ENCODE measurements at regions not wholly inside any gene's neighbourhood (a gene's known extent, or its start where the extent isn't known, plus 50 kb on each side); places are given as distances from the start of the nearest gene placed in this dataset.
"Not testable (repeated sequence)": the region's sequence is repeated elsewhere in the genome, so short reads cannot be mapped to it uniquely, and the experiment has no call there.

DNA sequence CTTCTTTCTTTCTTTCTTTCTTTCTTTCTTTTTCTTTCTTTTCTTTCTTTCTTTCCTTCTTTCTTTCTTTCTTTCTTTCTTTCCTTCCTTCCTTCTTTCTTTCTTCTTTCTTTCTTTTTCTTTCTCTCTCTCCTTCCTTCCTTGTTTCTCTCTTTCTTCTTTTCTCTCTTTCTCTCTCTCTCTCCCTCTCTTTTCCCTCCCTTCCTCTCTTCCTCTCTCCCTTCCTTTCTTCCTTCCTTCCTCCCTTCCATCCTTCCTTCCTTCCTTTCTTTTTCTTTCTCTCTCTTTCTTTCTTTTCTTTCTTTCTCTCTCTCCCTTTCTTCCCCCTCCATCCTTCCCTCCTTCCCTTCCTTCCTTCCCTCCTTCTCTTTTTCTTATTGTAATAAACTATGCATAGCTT is 105.5 kb downstream of the ZBTB18 start:
- in situ Hi-C loops (cut with HindIII; ENCODE audit: low sequenced_read_pairs) = not testable (repeated sequence)

DNA sequence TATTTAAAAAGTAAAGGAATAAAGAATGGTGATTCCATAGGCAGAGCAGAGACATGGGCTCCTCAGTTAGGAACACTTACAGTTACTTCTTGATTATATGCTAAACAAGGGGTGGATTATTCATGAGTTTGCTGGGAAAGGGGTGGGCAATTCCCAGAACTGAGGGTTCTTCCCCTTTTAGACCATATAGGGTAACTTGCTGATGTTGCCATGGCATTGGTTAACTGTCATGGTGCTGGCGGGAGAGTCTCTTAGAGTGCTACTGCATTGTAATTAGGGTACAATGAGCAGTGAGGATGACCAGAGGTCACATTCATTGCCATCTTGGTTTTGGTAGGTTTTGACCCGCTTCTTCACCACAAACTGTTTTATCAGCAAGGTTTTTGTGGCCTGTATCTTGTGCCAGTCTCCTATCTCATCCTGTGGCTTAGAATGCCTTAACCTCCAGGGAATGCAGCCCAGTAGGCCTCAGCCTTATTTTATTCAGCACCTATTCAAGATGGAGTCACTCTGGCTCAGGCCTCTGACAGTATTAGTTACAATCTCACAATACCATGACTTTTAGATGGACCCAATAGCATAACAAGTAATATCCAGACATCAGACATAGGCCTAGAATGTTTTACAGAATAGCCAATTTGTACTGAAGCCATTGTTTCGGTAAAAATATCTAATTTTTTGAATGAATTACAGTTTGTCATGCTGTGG is 106.8 kb downstream of the ZBTB18 start:
- in situ Hi-C loops (cut with HindIII; ENCODE audit: low sequenced_read_pairs) = no loop called here

DNA sequence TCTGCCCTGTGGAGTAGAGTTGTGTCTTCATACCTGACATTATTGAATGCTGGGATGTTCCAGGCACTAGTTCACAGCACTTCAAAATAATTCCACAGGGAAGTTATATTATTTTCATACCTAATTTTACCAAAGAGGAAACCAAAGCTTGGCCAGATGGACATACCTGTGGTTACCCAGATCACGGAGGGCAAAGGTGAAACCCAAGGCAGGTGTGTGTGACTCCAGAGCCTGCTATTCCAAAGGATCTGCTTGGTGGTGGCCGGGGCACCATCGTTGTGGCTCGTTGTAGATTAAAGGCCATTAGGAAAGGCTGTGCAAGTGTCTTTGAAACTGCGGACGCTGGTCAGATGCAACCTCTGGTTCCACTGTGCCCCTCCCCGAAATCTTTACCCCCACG is 108.6 kb downstream of the ZBTB18 start:
- in situ Hi-C loops (cut with HindIII; ENCODE audit: low sequenced_read_pairs) = no loop called here

DNA sequence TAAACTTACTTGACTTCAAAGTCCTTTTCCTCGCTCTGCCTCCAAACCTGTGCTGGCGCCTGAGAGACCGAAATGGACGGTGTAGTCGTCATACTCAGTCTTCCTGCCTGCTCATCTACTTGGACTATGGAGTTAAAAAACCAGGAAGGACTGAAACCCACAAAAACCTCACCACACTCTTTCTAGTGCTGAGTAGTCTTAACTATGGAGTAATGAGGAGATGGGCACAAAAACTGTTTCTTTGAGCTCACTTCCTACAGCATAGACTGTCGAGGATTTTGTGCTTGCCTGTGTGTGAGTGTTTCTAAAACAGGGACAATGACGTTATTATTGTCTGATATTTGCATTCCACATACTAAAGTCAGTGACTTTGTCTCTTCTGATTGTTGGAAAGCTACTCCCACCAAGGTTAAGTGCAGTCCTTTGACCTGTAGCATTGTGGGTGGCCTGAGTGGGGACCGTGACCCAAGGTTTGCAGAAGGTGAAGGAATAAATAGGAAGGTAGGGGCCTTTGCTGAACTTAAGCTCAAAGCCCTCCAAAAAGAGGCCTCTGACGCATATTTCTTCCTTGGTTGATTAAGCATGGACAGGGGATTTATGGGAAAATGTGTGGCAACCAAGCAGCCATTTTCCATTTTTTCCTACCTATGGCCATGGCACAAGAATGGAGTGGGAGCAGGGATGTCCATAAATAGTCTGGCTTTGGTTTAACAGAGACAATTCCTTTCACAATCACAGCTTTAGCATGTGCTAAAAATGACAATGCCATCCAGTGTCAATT is 109.6 kb downstream of the ZBTB18 start:
- in situ Hi-C loops (cut with HindIII; ENCODE audit: low sequenced_read_pairs) = no loop called here

DNA sequence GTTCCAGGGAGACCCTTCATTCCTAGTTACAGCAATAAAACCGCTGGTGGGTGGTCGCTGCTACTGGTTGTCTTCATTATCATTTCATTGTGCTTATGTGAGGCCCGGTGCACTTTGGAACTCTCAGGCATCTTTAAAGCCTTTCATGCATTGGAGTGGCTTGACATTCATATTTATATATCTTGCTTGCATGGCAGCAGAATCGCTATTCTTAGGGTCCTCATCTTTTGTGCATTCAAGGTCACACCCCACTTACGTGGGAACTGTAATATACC is 110.1 kb downstream of the ZBTB18 start:
- in situ Hi-C loops (cut with HindIII; ENCODE audit: low sequenced_read_pairs) = no loop called here

DNA sequence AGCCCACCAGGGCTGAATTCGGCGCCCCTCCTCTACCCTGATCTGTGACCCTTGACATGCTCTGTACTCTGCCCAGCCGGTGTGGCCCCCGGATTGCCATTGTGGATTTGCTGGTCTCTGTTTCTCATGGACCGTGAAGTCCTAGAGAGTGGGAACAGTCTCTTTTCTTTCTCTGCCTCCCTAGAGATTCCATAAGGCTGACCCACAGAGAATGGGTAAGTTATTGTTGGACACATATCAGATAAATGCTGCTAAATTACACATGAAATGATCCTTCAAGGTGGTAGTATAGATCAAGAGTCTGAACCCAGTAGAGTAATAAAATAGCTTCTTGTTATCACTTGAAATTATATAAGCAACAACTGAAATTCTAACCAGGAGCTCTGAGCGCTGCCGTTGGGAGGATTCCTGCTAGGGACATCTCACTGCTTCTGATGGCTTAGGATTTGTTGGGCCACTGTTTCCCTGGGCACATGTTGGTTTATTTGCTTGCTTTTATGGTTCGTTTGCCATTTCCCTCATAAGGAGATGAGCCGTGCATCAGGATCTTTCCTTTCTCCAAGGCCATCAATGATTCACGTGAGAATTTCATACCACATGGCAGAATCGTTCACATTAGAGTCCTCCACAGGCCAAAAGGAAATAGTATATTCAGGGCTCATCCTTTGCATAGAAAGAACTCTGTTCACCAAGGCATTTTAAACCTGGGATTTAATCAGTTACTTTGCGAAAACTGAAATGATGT is 111.9 kb downstream of the ZBTB18 start:
- in situ Hi-C loops (cut with HindIII; ENCODE audit: low sequenced_read_pairs) = no loop called here

DNA sequence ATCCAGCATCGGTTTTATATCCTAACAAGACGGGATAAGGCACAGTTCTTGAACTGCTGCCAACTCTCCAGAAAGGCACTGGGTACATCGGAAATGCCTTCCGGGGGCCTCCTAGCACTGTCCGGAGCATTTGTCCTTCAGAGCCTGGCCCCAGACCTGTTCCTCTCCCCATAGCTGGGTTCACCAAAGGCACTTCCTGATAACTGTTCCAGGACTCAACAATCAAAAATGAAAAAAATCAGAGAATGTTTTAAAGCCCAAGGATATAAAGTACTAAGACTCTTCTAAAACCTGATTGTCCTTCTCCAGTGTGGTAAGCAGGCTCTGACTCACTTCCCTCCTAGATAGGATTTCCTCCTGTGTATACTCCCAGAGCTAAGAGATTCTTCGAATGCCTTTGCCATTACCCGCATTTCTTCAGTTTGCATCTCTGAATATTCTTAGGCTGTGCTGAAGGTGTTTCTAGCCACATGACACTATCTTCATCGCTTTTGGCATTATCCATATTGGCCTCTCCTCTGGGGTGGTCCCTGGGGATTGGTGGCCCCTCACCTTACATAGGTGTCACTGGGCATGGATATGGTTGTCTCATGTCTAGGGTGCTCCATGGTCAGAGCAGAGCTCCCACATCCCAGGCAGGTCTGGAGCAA is 112.9 kb downstream of the ZBTB18 start:
- in situ Hi-C loops (cut with HindIII; ENCODE audit: low sequenced_read_pairs) = no loop called here

DNA sequence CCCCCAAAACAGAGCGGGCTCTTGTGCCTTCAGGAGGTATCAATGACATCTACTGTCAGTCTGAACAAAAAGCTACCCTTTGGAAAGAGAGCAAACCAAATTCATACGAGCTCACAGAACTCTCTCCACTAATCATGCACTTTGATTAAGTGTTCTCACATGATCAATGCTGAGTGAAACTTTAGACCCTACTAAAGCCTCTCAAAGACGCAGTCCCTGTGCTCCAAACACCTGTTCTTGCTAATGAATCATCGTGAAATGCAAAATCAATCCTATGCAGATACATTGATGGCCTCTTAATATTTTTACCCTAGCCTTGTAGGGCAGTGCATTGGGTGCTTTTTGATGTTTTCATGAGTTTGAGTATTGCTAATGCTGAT is 113.4 kb downstream of the ZBTB18 start:
- in situ Hi-C loops (cut with HindIII; ENCODE audit: low sequenced_read_pairs) = no loop called here

DNA sequence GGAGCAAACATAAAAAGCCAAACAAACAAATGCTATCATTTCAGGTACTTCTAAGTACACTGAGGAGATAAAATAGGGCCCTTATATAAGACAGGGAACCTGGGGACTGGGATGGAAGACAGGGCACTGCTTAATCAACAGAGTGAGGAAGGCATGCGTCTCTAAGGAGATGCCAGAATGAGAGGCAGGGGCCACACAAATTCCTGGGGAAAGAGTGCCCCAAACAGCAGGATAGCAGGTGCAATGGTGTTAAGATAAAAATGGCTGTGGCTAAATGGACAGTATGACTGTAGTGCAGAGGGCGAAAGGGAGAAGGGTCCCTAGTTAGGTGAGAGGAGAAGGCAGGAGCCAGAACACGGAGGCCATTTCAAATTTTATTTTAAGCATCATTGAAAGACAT is 113.9 kb downstream of the ZBTB18 start:
- in situ Hi-C loops (cut with HindIII; ENCODE audit: low sequenced_read_pairs) = no loop called here

DNA sequence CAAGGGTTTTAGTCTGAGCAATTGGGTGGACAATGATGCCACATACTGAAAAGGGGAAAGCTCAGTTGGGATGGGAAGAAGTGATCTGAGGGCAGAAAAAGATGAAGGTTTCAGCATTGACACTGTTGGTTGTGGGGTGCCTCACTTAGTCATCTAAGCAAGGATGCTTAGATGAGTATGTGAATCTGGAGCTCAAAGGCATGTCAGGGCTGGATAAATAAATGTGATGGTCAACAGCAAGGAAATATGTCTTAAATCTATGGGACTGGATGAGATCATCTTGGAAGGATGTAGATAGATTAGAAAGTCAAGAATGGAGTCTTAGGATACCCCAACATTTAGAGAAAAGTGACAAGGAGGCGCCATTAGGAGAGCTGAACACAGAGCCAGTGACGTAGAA is 114.6 kb downstream of the ZBTB18 start:
- in situ Hi-C loops (cut with HindIII; ENCODE audit: low sequenced_read_pairs) = no loop called here

DNA sequence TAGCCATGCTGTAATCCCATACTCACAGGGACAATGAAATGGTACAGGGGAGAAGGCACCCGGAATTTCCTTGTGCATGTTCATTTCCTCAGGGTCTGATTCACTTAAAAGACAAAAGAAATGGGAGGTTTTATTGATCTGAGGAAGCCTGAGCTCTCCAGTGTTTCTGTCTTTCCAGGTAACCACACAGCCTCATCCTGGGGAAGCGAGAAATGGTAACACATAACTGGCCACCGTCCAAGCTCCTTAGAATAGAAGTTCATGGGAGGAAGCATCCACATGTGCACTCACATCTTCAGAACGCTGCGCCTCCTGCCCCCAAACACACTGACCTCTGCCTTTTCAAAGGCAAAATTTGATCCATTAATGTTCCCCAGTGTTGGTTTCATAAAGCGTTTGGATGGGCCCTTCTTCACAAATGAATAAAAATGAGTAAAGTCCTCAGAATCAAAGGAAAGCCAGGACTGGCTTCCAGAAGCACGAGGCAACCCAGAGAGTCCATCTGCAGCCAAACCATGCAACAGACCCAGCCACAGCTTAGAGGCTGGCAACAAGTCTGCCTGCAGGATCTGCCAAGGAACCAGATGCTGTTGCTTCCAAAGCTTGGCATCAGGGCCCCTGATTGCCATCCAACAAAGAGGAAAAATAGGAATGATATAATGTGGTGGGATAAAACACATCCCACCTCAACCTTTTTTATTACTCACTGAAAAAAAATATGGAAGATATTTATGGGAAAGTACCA is 120.3 kb downstream of the ZBTB18 start:
- in situ Hi-C loops (cut with HindIII; ENCODE audit: low sequenced_read_pairs) = no loop called here

DNA sequence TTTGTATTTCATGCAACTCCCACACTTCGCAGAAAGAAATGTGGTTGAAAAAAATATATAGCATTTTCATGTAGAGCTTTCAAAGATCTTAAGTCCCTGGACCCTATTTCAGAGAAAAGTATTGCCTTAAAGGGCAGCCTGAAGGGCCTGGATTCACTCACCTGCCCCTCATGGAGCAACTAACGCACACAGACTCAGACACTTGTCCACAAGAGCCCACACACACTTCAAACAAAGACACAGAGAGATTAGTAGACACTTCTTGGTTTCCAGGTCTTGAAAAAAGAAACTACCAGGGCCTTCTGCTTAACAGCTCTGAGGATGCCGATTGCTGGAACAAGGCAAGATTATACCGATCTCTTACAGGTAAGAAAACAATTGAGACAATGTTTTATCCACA is 122.2 kb downstream of the ZBTB18 start:
- in situ Hi-C loops (cut with HindIII; ENCODE audit: low sequenced_read_pairs) = no loop called here

DNA sequence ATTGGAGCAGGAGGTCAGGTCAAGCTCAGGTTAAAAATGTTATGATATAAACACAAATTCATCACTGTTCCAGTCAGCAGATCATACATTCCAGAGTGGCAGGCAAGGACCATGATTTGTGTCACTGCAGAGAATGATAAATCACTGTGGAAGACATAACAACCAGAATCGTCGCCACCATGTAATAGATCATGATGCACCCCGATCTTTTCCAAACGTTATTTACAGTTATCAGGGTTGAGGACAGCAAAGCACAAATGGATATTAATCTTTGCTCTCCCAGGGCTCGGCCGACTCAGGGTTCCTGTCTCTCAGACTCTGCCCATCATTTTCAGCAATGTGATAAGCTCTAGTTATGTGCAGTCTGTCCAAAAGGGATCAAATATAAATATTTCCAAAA is 122.7 kb downstream of the ZBTB18 start:
- in situ Hi-C loops (cut with HindIII; ENCODE audit: low sequenced_read_pairs) = no loop called here

DNA sequence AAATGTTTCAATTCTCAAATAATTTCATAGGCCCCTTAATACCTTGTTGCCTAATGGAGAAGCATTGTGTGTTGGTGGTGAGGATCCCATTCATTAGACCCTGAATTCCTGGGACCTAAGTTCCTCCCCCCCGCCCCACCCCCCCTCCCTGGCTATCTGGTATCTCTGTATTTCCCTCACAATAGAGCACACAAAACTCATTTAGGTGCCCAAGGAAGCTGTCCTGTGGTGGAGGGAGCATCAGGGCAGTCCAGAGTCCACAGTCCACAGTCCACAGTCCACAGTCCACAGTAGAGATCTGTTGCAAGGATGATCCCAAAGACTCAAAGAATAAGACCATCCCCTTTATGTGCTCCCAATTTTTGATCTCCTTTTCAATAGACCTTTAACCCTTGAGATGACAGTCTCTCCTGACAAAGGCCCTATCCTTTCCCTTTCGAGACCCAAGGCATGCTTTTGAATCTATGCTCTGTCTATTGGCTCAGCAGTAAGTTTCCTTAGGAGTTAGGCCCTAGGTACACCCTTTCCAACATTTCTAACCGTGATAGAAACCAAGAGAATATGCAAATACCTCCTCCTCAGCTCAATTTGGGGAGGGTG is 123.9 kb downstream of the ZBTB18 start:
- in situ Hi-C loops (cut with HindIII; ENCODE audit: low sequenced_read_pairs) = no loop called here

DNA sequence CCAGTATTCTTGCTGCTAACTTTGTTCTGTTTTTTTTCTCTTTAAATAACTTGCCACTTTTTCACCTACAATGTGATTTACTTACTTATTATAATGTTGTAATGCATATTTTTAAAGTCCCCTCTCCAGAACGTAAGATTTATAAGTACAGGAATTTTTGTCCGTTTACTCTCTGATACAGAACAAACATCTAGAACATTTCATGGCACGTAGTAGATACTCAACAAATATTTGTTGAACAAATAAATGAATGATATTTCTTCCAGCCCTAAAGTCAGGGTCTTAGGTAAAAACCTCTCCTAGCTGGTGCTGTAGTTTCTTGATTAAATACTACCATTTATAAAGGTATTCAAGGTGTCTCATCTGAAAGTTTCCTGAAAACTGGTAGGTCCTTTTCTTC is 125.1 kb downstream of the ZBTB18 start:
- in situ Hi-C loops (cut with HindIII; ENCODE audit: low sequenced_read_pairs) = no loop called here

DNA sequence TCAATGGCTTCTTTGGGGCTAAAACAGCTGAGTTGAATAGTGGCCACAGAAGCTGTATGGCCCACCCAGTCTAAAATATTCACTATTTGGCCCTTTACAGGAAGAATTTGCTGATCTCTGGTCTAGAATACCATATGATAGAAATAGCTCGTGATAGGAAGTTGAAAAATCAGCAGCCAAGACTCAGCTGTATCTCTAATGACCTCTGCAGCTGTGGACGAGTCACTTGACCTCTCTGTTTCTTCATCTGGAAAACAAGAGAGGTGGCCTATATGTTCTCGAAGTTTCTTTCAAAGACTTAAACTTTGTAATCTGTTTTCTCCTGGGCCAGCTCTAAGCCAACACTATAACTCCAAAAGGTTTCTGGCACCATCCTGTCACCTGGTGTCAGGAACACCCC is 129.2 kb downstream of the ZBTB18 start:
- in situ Hi-C loops (cut with HindIII; ENCODE audit: low sequenced_read_pairs) = no loop called here

DNA sequence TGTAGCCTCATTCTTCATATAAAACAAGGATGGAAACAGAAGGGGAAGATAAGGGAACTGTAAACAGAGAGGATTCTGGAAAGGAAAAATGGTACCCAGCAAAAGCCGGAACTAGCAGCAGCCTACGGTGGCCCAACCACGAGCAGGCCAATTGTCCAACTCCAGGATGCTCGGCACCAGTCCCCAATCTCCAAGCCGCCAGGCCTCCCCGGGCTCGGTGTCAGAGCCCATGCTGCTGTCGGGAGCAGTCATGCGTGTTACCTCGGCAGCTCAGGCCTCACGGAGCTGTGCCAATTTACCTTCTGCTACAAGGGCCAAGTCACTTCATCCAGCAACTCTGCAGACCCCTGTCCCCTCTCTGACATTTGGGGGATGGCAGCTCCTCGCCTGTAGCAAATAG is 130.8 kb downstream of the ZBTB18 start:
- in situ Hi-C loops (cut with HindIII; ENCODE audit: low sequenced_read_pairs) = no loop called here

DNA sequence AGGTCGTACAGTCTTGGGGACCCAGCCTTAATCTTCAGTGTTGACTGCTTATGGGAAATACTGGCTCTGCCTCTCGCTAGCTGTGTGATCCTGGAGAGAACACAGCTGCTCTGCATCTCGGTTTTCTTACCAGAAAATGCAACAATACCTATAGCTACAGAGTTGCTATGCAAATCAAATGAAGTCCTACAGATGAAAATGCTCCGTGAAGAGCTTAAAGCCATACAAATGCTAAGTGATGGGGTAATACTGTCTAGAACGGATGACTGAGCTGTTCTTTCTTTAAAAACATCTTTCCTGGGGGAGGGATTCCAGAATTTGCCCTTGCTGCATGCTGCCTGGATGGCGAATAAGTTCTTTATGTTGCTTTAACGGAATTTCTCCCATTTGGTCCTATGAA is 132.0 kb downstream of the ZBTB18 start:
- in situ Hi-C loops (cut with HindIII; ENCODE audit: low sequenced_read_pairs) = no loop called here

DNA sequence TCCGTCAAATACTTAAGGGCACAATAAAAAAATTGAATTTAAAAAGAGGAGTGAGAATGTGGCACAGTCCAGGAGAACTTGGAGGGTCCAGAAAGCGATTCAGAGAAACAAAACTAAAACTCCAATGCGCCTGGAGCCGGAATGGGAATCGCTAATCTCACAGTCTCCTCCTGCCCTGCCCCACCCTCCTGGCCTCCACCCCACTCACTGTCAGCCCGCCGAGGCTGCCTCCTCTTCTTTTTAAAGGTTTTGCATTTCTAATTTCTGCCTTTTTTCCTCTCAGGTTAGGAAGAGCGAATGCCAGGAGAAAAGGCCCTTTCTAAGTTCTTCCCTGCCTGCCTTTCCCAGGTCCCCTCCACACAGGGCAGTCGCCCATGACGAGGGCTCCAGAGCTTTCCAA is 135.3 kb downstream of the ZBTB18 start:
- in situ Hi-C loops (cut with HindIII; ENCODE audit: low sequenced_read_pairs) = no loop called here

DNA sequence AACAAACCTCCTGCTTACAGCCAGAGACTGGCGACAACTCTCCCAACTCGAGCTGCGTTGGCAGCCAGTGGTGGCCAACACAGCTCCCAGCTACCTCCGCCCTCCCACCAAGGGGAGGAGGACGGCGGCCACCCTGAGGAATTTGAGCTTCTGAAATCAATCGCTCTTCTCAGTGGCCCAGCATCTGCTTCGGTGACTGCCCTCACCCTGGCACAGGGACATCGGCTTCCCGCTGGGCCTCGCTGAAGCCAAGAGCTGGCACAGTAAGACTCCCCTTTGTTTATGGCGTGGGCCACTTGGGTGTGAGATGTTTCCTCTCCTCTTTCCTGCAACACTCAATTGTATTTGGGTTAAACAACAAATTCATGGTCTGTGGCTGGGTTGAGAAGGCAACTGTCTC is 136.2 kb downstream of the ZBTB18 start:
- in situ Hi-C loops (cut with HindIII; ENCODE audit: low sequenced_read_pairs) = no loop called here

DNA sequence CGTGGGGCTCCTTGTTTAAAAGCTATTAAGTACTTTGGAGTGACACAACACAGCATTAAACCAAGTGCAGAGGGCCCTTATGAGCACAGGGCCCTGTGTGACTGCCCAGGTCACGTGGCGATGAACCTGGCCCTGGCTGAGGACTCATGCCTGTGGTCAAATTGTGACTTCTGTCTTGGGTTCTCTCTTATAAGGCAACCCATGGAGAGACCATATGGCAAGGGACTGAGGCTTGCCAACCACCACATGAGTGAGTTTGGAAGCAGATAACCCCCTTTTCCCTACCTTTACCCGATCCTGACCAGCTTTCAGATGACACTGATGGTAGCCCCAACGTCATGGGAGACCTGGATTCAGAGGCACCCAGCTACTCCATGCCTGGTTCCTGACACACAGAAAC is 140.5 kb downstream of the ZBTB18 start:
- in situ Hi-C loops (cut with HindIII; ENCODE audit: low sequenced_read_pairs) = no loop called here
